Hepatocyte (in vitro differentiated cells): ENCODE measurements at regions not wholly inside any gene's neighbourhood (a gene's known extent, or its start where the extent isn't known, plus 50 kb on each side); places are given as distances from the start of the nearest gene placed in this dataset.

ENCODE experiments used
- DNase-seq: peaks from one replicate; pipeline ENCODE4 v3.0.0-alpha.2; 2016; ENCODE audit warnings: low spot score
- H2AFZ ChIP-seq: fragments of 200-600 bp; sonication (generic); 2 replicates; pipeline ENCODE4 v1.6.0; 2016; ENCODE audit warnings: antibody characterized with exemption, mild to moderate bottlenecking
- H3K27ac ChIP-seq: fragments of 200-600 bp; sonication (generic); 2 replicates; pipeline ENCODE4 v1.5.1; 2016; ENCODE audit warnings: mild to moderate bottlenecking
- H3K27me3 ChIP-seq: fragments of 200-600 bp; sonication (generic); 2 replicates; pipeline ENCODE4 v1.6.1; 2016
- H3K36me3 ChIP-seq: fragments of 200-600 bp; sonication (generic); replicated peaks from 2 replicates; pipeline ENCODE4 v1.5.1; 2016; ENCODE audit warnings: low read depth; ENCODE audit not compliant: insufficient read depth
- H3K4me1 ChIP-seq: fragments of 200-600 bp; sonication (generic); 2 replicates; pipeline ENCODE4 v1.5.1; 2016; ENCODE audit warnings: mild to moderate bottlenecking, moderate library complexity; ENCODE audit not compliant: insufficient read depth
- H3K4me2 ChIP-seq: fragments of 200-600 bp; sonication (generic); 2 replicates; pipeline ENCODE4 v1.6.0; 2016
- H3K4me3 ChIP-seq: fragments of 200-600 bp; sonication (generic); 2 replicates; pipeline ENCODE4 v1.5.1; 2016; ENCODE audit warnings: mild to moderate bottlenecking
- H3K79me2 ChIP-seq: fragments of 200-600 bp; sonication (generic); 2 replicates; pipeline ENCODE4 v1.6.0; 2017; ENCODE audit warnings: mild to moderate bottlenecking
- H3K9me2 ChIP-seq: fragments of 200-600 bp; sonication (generic); replicated peaks from 2 replicates; pipeline ENCODE4 v1.6.0; 2017; ENCODE audit warnings: mild to moderate bottlenecking; ENCODE audit not compliant: insufficient read depth
- H3K9me3 ChIP-seq: fragments of 200-600 bp; sonication (generic); 2 replicates; pipeline ENCODE4 v1.5.1; 2016; ENCODE audit warnings: low read depth, mild to moderate bottlenecking
- H4K20me1 ChIP-seq: fragments of 200-600 bp; sonication (generic); 2 replicates; pipeline ENCODE4 v1.6.0; 2016; ENCODE audit warnings: mild to moderate bottlenecking; ENCODE audit not compliant: insufficient read depth, poor library complexity, severe bottlenecking
- EZH2 ChIP-seq: fragments of 200-600 bp; sonication (generic); IDR thresholded peaks from 2 replicates; pipeline ENCODE4 v1.6.1; 2016; ENCODE audit warnings: antibody characterized with exemption, mild to moderate bottlenecking, borderline replicate concordance
- EZH2phosphoT487 ChIP-seq: fragments of 200-600 bp; sonication (generic); IDR thresholded peaks from one replicate; pipeline ENCODE4 v1.6.1; 2018; ENCODE audit warnings: antibody characterized with exemption, mild to moderate bottlenecking, low read depth, moderate library complexity; ENCODE audit not compliant: unreplicated experiment, severe bottlenecking
- WGBS: methylation state at CpG from one replicate; pipeline ENCODE4 v1.1.6; 2016; ENCODE audit warnings: low lambda C conversion rate; ENCODE audit errors: missing lambda C conversion rate; 5-methylcytosine and 5-hydroxymethylcytosine counted together
- TF ChIP-seq, protein P1 (sequence below): fragments of 200-600 bp; sonication (generic); IDR thresholded peaks from 2 replicates; pipeline ENCODE4 v1.5.1; 2016; ENCODE audit warnings: antibody characterized with exemption, mild to moderate bottlenecking; ENCODE audit not compliant: poor library complexity

- H3K27me3 ChIP-seq: no peaks in the 10 kb centered on the region
- TF ChIP-seq EZH2 (no peak), EZH2phosphoT487 (no peak)
- TF ChIP-seq, protein P1, sequence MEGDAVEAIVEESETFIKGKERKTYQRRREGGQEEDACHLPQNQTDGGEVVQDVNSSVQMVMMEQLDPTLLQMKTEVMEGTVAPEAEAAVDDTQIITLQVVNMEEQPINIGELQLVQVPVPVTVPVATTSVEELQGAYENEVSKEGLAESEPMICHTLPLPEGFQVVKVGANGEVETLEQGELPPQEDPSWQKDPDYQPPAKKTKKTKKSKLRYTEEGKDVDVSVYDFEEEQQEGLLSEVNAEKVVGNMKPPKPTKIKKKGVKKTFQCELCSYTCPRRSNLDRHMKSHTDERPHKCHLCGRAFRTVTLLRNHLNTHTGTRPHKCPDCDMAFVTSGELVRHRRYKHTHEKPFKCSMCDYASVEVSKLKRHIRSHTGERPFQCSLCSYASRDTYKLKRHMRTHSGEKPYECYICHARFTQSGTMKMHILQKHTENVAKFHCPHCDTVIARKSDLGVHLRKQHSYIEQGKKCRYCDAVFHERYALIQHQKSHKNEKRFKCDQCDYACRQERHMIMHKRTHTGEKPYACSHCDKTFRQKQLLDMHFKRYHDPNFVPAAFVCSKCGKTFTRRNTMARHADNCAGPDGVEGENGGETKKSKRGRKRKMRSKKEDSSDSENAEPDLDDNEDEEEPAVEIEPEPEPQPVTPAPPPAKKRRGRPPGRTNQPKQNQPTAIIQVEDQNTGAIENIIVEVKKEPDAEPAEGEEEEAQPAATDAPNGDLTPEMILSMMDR: no peak
- H4K20me1 ChIP-seq: no peaks in the 10 kb centered on the region
- H2AFZ ChIP-seq: no peak overlapping the region
- no peak overlapping the region for H3K4me3 ChIP-seq
- peak overlapping the region; percentile 42 for H3K4me2 ChIP-seq
- no peaks in the 10 kb centered on the region for H3K9me2 ChIP-seq
- 77% methylated on average over 9 of the region's 9 CpGs for WGBS
- DNase-seq: peak; percentile 42
- H3K36me3 ChIP-seq: no peaks in the 10 kb centered on the region
- H3K9me3 ChIP-seq: no peaks in the 10 kb centered on the region
- peak overlapping the region; percentile 77 for H3K27ac ChIP-seq
- peaks cover 44% of the 10 kb centered on the region for H3K4me1 ChIP-seq
- H3K79me2 ChIP-seq: no peaks in the 10 kb centered on the region
Observed at GRCh38 chr3:187997946-187998561, 155.9 kb upstream of the LPP start.

GRCh38 chr3:187998611-187999010 lies 155.3 kb upstream of the LPP start:
- Histone ChIP-seq H3K4me1 (peaks cover 44% of the 10 kb centered on the region), H4K20me1 (no peaks in the 10 kb centered on the region), H3K4me2 (peak overlapping the region; percentile 42), H3K27ac (peak overlapping the region; percentile 77), H3K36me3 (no peaks in the 10 kb centered on the region), H3K4me3 (no peak overlapping the region), H3K9me2 (no peaks in the 10 kb centered on the region), H3K79me2 (no peaks in the 10 kb centered on the region), H2AFZ (no peak overlapping the region), H3K9me3 (no peaks in the 10 kb centered on the region), H3K27me3 (no peaks in the 10 kb centered on the region)
- 69% methylated on average over 3 of the region's 3 CpGs for WGBS
- DNase-seq: no peak
- TF ChIP-seq, protein P1: no peak
- TF ChIP-seq EZH2 (no peak), EZH2phosphoT487 (no peak)

- Histone ChIP-seq H3K4me3 (no peak overlapping the region), H3K4me2 (no peak overlapping the region), H3K4me1 (peaks cover 56% of the 10 kb centered on the region), H3K36me3 (no peaks in the 10 kb centered on the region), H3K27me3 (no peaks in the 10 kb centered on the region), H3K9me2 (no peaks in the 10 kb centered on the region), H4K20me1 (no peaks in the 10 kb centered on the region), H2AFZ (no peak overlapping the region), H3K27ac (no peak overlapping the region), H3K9me3 (no peaks in the 10 kb centered on the region), H3K79me2 (no peaks in the 10 kb centered on the region)
- no peak for DNase-seq
- 81% methylated on average over 4 of the region's 4 CpGs for WGBS
- TF ChIP-seq EZH2phosphoT487 (no peak), EZH2 (no peak)
- TF ChIP-seq, protein P1: no peak
Observed at GRCh38 chr3:187999821-188000220, 154.1 kb upstream of the LPP start.
